ENCODE measurements at regions not wholly inside any gene's neighbourhood (a gene's known extent, or its start where the extent isn't known, plus 50 kb on each side); places are given as distances from the start of the nearest gene placed in this dataset.

DNA sequence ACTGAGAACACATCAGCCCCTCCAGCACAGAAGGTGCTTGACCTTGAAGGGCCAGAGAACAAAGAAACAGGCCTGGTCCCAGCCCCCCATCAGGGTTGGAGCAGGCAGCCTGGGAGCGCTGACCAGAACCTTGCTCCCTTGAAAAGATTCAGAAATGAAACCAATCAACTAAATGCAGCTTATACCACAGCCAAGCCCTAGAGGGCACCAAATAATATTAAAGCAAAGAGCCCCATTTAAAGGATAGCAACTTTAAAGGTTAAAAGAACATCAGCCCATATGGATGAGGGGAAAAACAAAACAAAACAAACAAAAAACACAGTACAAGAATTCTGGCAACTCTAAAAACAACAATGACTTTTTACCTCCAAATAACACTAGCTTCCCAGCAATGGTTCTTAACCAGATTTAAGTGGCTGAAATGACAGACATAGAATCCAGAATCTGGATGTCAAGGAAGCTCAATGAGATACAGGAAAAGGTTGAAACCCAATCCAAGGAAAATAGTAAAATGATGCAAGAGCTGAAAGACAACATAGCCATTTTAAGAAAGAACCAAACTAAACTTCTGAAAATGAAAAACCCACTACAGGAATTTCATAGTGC is 471.9 kb downstream of the MTRR start:
- TF ChIP-seq, protein P1, sequence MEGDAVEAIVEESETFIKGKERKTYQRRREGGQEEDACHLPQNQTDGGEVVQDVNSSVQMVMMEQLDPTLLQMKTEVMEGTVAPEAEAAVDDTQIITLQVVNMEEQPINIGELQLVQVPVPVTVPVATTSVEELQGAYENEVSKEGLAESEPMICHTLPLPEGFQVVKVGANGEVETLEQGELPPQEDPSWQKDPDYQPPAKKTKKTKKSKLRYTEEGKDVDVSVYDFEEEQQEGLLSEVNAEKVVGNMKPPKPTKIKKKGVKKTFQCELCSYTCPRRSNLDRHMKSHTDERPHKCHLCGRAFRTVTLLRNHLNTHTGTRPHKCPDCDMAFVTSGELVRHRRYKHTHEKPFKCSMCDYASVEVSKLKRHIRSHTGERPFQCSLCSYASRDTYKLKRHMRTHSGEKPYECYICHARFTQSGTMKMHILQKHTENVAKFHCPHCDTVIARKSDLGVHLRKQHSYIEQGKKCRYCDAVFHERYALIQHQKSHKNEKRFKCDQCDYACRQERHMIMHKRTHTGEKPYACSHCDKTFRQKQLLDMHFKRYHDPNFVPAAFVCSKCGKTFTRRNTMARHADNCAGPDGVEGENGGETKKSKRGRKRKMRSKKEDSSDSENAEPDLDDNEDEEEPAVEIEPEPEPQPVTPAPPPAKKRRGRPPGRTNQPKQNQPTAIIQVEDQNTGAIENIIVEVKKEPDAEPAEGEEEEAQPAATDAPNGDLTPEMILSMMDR (IDR thresholded peaks at IDR 0.05), result no peak
- TF ChIP-seq POLR2A (IDR thresholded peaks at IDR 0.05) (no peak), POLR2AphosphoS5 (IDR thresholded peaks at IDR 0.05) (no peak), EP300 (IDR thresholded peaks at IDR 0.05) (no peak)
